ENCODE measurements at regions not wholly inside any gene's neighbourhood (a gene's known extent, or its start where the extent isn't known, plus 50 kb on each side); places are given as distances from the start of the nearest gene placed in this dataset.

- Histone ChIP-seq H4K20me1 (ENCODE audit: insufficient read depth) (no peaks in the 10 kb centered on the region), H2AFZ (ENCODE audit: low read depth, low read length) (no peak overlapping the region), H3K27ac (ENCODE audit: low read length) (no peak overlapping the region), H3F3A (ENCODE audit: insufficient read depth, low read length, poor library complexity, severe bottlenecking) (no peaks in the 10 kb centered on the region), H3K79me2 (replicated peaks; ENCODE audit: insufficient read depth, low read length) (no peaks in the 10 kb centered on the region), H3K9me3 (ENCODE audit: low read length) (no peaks in the 10 kb centered on the region), H3K9me2 (ENCODE audit: insufficient read depth, low read length) (no peaks in the 10 kb centered on the region), H3K27me3 (ENCODE audit: insufficient read depth, low read depth, low read length) (no peaks in the 10 kb centered on the region), H3K4me3 (ENCODE audit: low read length) (no peak overlapping the region), H3K36me3 (ENCODE audit: insufficient read depth, low read length) (no peaks in the 10 kb centered on the region), H3K4me2 (ENCODE audit: low read length) (no peak overlapping the region), H3K9ac (ENCODE audit: low read length) (no peak overlapping the region)
- TF ChIP-seq EP300 (conservative IDR thresholded peaks at IDR 0.05; ENCODE audit: poor library complexity, severe bottlenecking): no peak
- no peak for TF ChIP-seq REST (IDR thresholded peaks at IDR 0.05; ENCODE audit: borderline replicate concordance)
- TF ChIP-seq TAF1 (IDR thresholded peaks at IDR 0.05; ENCODE audit: low read depth): no peak
- TF ChIP-seq EZH2 (IDR thresholded peaks at IDR 0.05; ENCODE audit: borderline replicate concordance, insufficient read depth, low read length, poor library complexity, severe bottlenecking): no peak
- no peak for TF ChIP-seq RAD21 (conservative IDR thresholded peaks at IDR 0.05)
- no peak for TF ChIP-seq MXI1 (conservative IDR thresholded peaks at IDR 0.05; ENCODE audit: poor library complexity, severe bottlenecking)
- TF ChIP-seq CTCF (IDR thresholded peaks at IDR 0.05; ENCODE audit: poor library complexity, severe bottlenecking): no peak
- TF ChIP-seq SMC3 (conservative IDR thresholded peaks at IDR 0.05; ENCODE audit: poor library complexity): no peak
- no peak for TF ChIP-seq POLR2AphosphoS5 (IDR thresholded peaks at IDR 0.05)
These were observed 265.1 kb upstream of the MVB12B start for GRCh38 chr9:126061575-126061974.

DNA sequence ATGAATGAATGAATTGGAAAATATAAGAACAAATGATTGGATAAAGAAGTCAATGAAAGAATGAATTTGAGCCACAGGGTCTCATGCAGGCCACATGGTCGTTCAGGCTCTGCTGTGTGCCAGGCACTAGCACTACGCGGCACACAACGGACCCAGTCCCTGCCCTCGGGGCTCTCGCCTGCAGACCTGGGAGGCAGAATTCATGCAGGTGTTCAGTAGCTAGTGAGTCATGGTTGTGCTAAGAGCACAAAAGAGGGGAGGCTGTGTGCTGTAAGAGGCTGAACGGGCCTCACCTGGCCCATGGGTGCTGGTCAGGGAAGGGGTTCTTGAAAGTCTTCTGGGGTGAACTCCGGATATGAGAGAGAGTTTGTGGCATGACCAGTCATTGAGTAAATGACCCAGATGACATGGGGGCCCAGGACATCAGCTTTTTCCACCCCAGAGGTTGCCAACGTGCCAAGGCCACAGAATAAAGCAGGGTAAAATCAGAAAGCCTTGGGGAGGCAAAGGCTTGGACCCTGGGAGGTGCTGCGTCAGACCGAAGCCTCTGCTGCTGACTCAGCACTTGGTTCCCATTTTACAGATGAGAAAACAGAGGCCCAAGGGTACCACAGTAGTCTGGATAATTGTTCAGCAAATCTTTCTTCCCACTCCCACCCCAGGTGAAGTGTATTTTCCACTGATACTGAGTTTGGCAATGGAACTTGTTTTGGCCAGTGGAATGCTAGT, 264.3 kb upstream of the MVB12B start:
- Histone ChIP-seq H2AFZ (ENCODE audit: low read depth, low read length) (no peak overlapping the region), H3K79me2 (replicated peaks; ENCODE audit: insufficient read depth, low read length) (no peaks in the 10 kb centered on the region), H4K20me1 (ENCODE audit: insufficient read depth) (no peaks in the 10 kb centered on the region), H3K9me3 (ENCODE audit: low read length) (no peaks in the 10 kb centered on the region), H3K9ac (ENCODE audit: low read length) (no peak overlapping the region), H3K4me3 (ENCODE audit: low read length) (no peak overlapping the region), H3K36me3 (ENCODE audit: insufficient read depth, low read length) (no peaks in the 10 kb centered on the region), H3K9me2 (ENCODE audit: insufficient read depth, low read length) (no peaks in the 10 kb centered on the region), H3K4me2 (ENCODE audit: low read length) (no peak overlapping the region), H3K27ac (ENCODE audit: low read length) (no peak overlapping the region), H3K27me3 (ENCODE audit: insufficient read depth, low read depth, low read length) (no peaks in the 10 kb centered on the region), H3F3A (ENCODE audit: insufficient read depth, low read length, poor library complexity, severe bottlenecking) (no peaks in the 10 kb centered on the region)
- TF ChIP-seq CTCF (IDR thresholded peaks at IDR 0.05; ENCODE audit: poor library complexity, severe bottlenecking) (no peak), SMC3 (conservative IDR thresholded peaks at IDR 0.05; ENCODE audit: poor library complexity) (no peak), RAD21 (conservative IDR thresholded peaks at IDR 0.05) (no peak), EZH2 (IDR thresholded peaks at IDR 0.05; ENCODE audit: borderline replicate concordance, insufficient read depth, low read length, poor library complexity, severe bottlenecking) (no peak), POLR2AphosphoS5 (IDR thresholded peaks at IDR 0.05) (no peak), REST (IDR thresholded peaks at IDR 0.05; ENCODE audit: borderline replicate concordance) (no peak), MXI1 (conservative IDR thresholded peaks at IDR 0.05; ENCODE audit: poor library complexity, severe bottlenecking) (no peak), TAF1 (IDR thresholded peaks at IDR 0.05; ENCODE audit: low read depth) (no peak), EP300 (conservative IDR thresholded peaks at IDR 0.05; ENCODE audit: poor library complexity, severe bottlenecking) (no peak)
